GM12891 (cell line): ENCODE measurements at regions not wholly inside any gene's neighbourhood (a gene's known extent, or its start where the extent isn't known, plus 50 kb on each side); places are given as distances from the start of the nearest gene placed in this dataset.
A peak's percentile ranks its signal among the peaks of the same experiment; 100 is the strongest.

ENCODE experiments used
- DNase-seq: peaks from one replicate; pipeline ENCODE4 v3.0.0; 2011; ENCODE audit warnings: low spot score; ENCODE audit not compliant: insufficient read length
- FAIRE-seq: peaks from 2 replicates; lab custom pipeline; 2011; peaks lifted over from hg19 to GRCh38; lab: Jason Lieb, UNC
- PAX5 ChIP-seq: IDR thresholded peaks from 2 replicates; pipeline ENCODE4 v1.6.1; 2011; ENCODE audit warnings: low read length, moderate library complexity, mild to moderate bottlenecking; ENCODE audit not compliant: insufficient read depth, severe bottlenecking
- POLR2A ChIP-seq: IDR thresholded peaks from 2 replicates; pipeline ENCODE4 v1.6.1; 2011; ENCODE audit warnings: low read depth, low read length, control low read depth
- POLR2AphosphoS5 ChIP-seq: IDR thresholded peaks from 2 replicates; pipeline ENCODE4 v1.6.1; 2011; ENCODE audit warnings: low read depth, low read length, control low read depth
- POU2F2 ChIP-seq: IDR thresholded peaks from 2 replicates; pipeline ENCODE4 v1.6.1; 2011; ENCODE audit warnings: low read depth, mild to moderate bottlenecking, control low read depth, low read length, moderate library complexity
- SPI1 ChIP-seq: IDR thresholded peaks from 2 replicates; pipeline ENCODE4 v1.6.1; 2011; ENCODE audit warnings: low read depth, low read length, control low read depth
- TAF1 ChIP-seq: IDR thresholded peaks from 2 replicates; pipeline ENCODE4 v1.6.1; 2011; ENCODE audit warnings: low read depth, low read length, control low read depth

- TF ChIP-seq SPI1, result no peak
- no peak for TF ChIP-seq POLR2AphosphoS5
- no peak for TF ChIP-seq POU2F2
- no peak for TF ChIP-seq TAF1
- no peak for TF ChIP-seq PAX5
- TF ChIP-seq POLR2A, result no peak
- DNase-seq (no peak), FAIRE-seq (no peak)
Measured at GRCh38 chr1:185445594-185445993, 128.6 kb upstream of the IVNS1ABP start.

GRCh38 chr1:185444676-185445075 is 127.6 kb upstream of the IVNS1ABP start:
- FAIRE-seq (no peak), DNase-seq (no peak)
- no peak for TF ChIP-seq PAX5
- no peak for TF ChIP-seq POLR2A
- no peak for TF ChIP-seq POU2F2
- TF ChIP-seq TAF1, result no peak
- no peak for TF ChIP-seq POLR2AphosphoS5
- no peak for TF ChIP-seq SPI1

GRCh38 chr1:185442050-185442449 is 125.0 kb upstream of the IVNS1ABP start:
- no peak for DNase-seq
- no peak for FAIRE-seq
- TF ChIP-seq PAX5 (no peak), POU2F2 (no peak), SPI1 (no peak), POLR2AphosphoS5 (no peak), TAF1 (no peak), POLR2A (no peak)

- TF ChIP-seq POLR2A (no peak), POU2F2 (no peak), SPI1 (no peak), PAX5 (no peak), POLR2AphosphoS5 (no peak), TAF1 (no peak)
- DNase-seq (no peak), FAIRE-seq (no peak)
Measured at GRCh38 chr1:185441605-185442004, 124.6 kb upstream of the IVNS1ABP start.

GRCh38 chr1:185440877-185441276 is 123.8 kb upstream of the IVNS1ABP start:
- TF ChIP-seq POLR2A (no peak), PAX5 (no peak), SPI1 (no peak), POLR2AphosphoS5 (no peak), POU2F2 (no peak), TAF1 (no peak)
- DNase-seq (no peak), FAIRE-seq (no peak)

- DNase-seq (peak; percentile 1), FAIRE-seq (no peak)
- TF ChIP-seq POLR2A (no peak), POU2F2 (peak; percentile 28; the same call in 1 of the 2 replicates)
Measured at GRCh38 chr1:185439727-185440415, 122.8 kb upstream of the IVNS1ABP start.

GRCh38 chr1:185438936-185439335 is 121.9 kb upstream of the IVNS1ABP start:
- TF ChIP-seq POLR2AphosphoS5 (no peak), POU2F2 (no peak), PAX5 (no peak), TAF1 (no peak), POLR2A (no peak), SPI1 (no peak)
- no peak for FAIRE-seq
- no peak for DNase-seq

- FAIRE-seq (no peak), DNase-seq (no peak)
- TF ChIP-seq POU2F2 (no peak), PAX5 (no peak), SPI1 (no peak), TAF1 (no peak), POLR2AphosphoS5 (no peak), POLR2A (no peak)
Measured at GRCh38 chr1:185435696-185436379, 118.8 kb upstream of the IVNS1ABP start.

GRCh38 chr1:185434721-185435120 is 117.7 kb upstream of the IVNS1ABP start:
- FAIRE-seq (no peak), DNase-seq (no peak)
- no peak for TF ChIP-seq POU2F2
- TF ChIP-seq POLR2AphosphoS5, result no peak
- no peak for TF ChIP-seq SPI1
- TF ChIP-seq TAF1, result no peak
- no peak for TF ChIP-seq PAX5
- no peak for TF ChIP-seq POLR2A

- TF ChIP-seq POU2F2 (no peak), POLR2AphosphoS5 (no peak), POLR2A (no peak), SPI1 (no peak), PAX5 (no peak)
- FAIRE-seq (no peak), DNase-seq (no peak)
Measured at GRCh38 chr1:185433667-185434066, 116.6 kb upstream of the IVNS1ABP start.
